H1 (cell line): ENCODE measurements at regions not wholly inside any gene's neighbourhood (a gene's known extent, or its start where the extent isn't known, plus 50 kb on each side); places are given as distances from the start of the nearest gene placed in this dataset.

Experiments used
- CREB1 ChIP-seq: IDR thresholded peaks from 2 replicates; pipeline ENCODE4 v1.6.1; 2012; ENCODE audit warnings: inconsistent platforms
- EP300 ChIP-seq, 2 experiments: IDR thresholded peaks; 1 replicate in 1 of 2; 2 replicates in 1 of 2; pipeline ENCODE4 v1.6.1; 2011 to 2012; ENCODE audit warnings: low read depth in 2 of 2, low read length in 2 of 2, mild to moderate bottlenecking in 2 of 2, borderline replicate concordance in 1 of 2, inconsistent platforms in 1 of 2, moderate library complexity in 1 of 2
- TF ChIP-seq, protein P1 (sequence below), 3 experiments: IDR thresholded peaks; 1 replicate in 2 of 3; 2 replicates in 1 of 3; pipeline versions ENCODE4 v1.5.1 to v1.6.1; 2011; ENCODE audit warnings: low read length in 3 of 3, mild to moderate bottlenecking in 3 of 3, inconsistent platforms in 2 of 3, low read depth in 1 of 3, moderate library complexity in 1 of 3; ENCODE audit not compliant: insufficient read depth in 1 of 3; ENCODE audit errors: control extremely low read depth in 1 of 3

DNA sequence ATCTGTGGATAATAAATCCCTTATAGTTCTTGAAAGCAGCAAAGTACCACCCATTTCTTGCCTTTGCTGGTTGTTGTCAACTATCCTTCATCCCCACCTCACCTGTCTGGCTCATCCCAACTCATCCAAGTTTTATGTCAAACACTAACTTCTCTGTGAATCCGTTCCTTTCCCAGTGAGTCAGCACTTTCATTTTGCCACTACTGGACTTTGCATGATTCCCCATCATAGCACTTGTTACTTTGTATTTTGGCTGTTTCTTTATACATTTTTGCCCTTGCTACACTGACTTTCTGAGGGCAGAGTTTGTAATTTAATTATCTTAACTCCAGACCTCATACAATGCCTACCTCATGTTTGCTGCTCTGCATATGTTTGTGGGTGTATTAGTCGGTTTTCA is 90.8 kb upstream of the RORA start:
- TF ChIP-seq CREB1 (no peak), EP300 (IDR thresholded peaks at IDR 0.05; ENCODE audit: borderline replicate concordance in 1 of 2, low read depth in 2 of 2, low read length in 2 of 2) (no peak)
- TF ChIP-seq, protein P1, sequence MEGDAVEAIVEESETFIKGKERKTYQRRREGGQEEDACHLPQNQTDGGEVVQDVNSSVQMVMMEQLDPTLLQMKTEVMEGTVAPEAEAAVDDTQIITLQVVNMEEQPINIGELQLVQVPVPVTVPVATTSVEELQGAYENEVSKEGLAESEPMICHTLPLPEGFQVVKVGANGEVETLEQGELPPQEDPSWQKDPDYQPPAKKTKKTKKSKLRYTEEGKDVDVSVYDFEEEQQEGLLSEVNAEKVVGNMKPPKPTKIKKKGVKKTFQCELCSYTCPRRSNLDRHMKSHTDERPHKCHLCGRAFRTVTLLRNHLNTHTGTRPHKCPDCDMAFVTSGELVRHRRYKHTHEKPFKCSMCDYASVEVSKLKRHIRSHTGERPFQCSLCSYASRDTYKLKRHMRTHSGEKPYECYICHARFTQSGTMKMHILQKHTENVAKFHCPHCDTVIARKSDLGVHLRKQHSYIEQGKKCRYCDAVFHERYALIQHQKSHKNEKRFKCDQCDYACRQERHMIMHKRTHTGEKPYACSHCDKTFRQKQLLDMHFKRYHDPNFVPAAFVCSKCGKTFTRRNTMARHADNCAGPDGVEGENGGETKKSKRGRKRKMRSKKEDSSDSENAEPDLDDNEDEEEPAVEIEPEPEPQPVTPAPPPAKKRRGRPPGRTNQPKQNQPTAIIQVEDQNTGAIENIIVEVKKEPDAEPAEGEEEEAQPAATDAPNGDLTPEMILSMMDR (IDR thresholded peaks at IDR 0.05; ENCODE audit: control extremely low read depth in 1 of 3, insufficient read depth in 1 of 3, low read depth in 1 of 3, low read length in 3 of 3) = no peak
